NCI-H2081 (cell line): ENCODE measurements at regions not wholly inside any gene's neighbourhood (a gene's known extent, or its start where the extent isn't known, plus 50 kb on each side); places are given as distances from the start of the nearest gene placed in this dataset.

Experiments
- DNase-seq, 2 experiments: peaks; one replicate each; lab custom pipeline; 2025; lab: John Stamatoyannopoulos, UW

DNA sequence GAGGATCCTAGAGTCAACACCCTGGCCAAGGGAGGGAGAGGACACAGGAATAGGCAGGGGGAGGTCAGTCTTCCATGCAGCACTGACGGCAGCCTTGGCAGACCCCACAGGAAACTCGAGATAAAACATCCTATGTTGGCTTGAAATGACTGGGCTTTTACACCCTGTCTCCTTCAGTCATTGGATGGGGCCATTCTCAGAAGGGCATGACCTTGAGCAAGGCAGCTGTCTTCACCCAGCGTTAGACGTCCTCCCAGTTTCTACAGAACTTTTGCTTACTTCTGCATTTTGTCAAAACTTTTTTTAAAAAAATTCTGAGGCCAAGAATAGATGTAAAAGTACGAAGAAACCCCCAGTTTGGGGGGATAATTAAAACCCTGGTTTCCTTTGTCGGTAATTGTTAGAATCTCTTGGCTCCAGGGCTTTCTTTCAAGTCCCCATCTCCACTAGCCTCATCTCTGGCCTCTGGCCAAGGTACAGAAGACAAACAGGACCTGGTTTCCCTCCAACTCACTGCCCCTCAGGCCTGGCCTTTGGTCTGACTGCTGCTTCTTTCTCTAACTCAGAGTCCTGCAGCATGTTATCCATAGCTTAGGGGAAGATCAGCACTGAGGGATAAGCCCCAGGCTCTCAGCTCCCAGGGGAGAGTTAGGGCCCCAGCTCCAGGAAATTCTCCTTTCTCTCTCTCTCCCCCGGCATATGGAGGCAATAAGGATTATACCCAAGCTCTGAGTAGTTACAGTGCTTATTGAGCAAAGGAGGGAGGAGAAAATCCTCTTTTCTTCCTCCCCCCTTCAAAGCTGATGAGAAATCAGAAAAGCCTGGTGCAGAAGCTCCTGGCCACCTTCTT, 51.6 kb upstream of the KCND3 start:
- no peak for DNase-seq

DNA sequence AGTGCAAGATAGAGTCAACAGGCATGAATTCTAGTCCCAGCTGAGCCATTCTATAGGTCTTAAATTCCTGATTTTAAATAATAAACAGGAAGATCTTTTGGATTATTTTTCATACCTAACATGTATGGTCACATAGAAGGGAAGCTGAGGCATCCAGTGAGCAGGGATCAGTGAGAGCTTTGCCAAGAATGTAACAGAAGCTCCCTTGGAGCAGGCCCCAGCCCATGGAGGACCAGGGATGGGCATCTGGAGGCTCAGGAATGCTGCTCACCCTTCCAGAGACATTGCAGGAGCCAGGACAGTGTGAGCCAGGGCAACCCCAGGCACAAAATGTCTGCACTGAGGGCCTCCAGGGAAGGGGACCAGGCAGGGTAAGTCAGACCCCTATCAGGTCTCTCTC, 54.4 kb upstream of the KCND3 start:
- no peak for DNase-seq

- DNase-seq, result no peak
Observed at GRCh38 chr1:112044745-112045144, 55.3 kb upstream of the KCND3 start.

DNA sequence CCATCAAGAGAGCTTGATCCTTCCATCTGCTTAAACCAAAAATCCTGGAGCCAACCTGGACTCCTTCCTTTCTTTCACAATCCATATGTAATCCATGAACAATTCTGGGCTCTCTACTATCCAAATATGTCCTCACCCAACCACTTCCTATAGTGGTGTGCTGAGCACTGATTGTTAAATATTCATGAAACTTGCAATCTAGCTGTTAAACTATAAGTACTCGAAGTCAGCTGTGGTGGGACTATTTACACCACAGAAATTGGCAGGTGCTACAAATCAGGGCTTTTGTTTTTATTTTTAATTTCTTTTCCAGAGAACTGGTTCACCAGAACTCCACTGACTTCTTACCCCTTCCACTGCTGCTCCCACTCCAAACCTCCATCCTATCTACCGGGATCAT, 57.2 kb upstream of the KCND3 start:
- DNase-seq, result no peak

- DNase-seq, result no peak
Observed at GRCh38 chr1:112048421-112048820, 59.0 kb upstream of the KCND3 start.

DNA sequence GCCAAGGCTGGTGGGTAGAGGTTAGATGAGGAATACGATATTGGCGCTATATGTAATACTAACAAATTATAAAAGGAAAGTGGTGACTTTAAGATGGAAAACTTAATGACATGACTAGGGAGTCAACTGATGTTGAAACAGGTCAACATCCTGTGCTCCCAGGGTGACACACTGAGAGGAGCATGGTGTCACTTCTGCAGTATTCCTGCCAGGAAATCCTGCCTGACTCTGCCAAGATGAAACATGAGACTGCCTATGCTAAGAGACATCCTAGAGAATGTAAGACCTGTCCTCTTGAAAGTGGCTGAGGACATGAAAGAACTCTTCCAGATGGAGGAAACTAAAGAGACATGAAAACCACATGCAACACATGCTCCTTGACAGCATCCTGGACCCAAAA, 65.0 kb upstream of the KCND3 start:
- DNase-seq, result no peak

- no peak for DNase-seq
Observed at GRCh38 chr1:112056354-112056753, 66.9 kb upstream of the KCND3 start.

DNA sequence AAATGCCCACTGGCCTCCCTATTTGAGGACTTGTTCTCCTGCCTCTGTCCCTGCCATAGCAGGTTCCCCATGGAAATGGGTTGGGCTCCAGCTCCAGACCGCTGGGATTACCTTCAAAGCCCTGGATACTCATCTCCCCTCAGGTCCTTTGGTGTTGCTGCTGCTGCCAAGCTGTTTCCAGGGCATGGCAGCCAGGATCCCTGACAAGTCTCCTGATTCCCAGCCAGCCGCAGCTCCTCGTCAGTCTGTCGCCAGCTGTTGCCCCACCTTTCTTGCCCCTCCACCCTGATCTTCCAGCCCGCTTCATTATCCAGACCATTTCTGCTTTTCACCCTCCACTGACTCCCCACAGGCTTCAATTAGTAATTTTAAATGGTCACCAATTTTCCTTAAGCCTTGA, 68.3 kb upstream of the KCND3 start:
- no peak for DNase-seq

- no peak for DNase-seq
Observed at GRCh38 chr1:112058815-112059450, 69.5 kb upstream of the KCND3 start.

DNA sequence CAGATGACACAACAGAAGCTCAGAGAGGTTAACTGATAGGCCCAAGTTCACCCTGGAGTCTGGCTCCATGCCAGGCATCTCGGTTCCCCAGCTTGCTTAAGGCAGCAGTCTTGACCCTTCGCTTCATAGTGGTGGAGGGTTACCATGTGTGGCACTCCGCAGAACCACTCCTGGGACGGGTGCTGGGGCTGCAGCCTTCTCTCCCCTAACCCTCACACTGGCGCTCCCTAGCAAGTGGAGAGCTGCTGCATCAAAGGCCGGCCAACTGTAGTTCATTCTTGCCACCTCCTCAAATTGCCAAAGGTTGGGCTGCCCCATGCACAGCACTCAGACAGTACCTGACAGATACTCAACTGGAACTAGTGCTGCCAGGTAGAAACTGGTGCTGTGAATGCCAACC, 70.2 kb upstream of the KCND3 start:
- no peak for DNase-seq

DNA sequence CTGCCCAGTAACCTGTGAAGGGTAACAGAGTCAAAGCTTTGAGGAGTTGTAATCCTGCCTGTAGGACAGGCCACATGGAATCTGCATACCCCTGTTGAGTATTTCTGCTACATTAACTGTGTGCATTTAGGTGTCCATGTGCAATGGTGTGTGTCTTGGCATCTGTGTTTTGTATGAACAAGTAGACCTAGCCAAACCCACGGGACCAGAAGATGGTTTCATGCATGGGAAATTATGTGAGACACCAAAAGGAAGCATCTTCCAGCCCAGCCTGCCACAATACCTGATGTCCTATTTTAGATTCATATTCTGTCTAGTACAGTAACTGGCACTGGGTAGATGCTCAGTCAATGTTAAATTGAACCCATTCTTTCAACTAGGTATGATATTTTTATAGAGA, 70.8 kb upstream of the KCND3 start:
- no peak for DNase-seq

DNA sequence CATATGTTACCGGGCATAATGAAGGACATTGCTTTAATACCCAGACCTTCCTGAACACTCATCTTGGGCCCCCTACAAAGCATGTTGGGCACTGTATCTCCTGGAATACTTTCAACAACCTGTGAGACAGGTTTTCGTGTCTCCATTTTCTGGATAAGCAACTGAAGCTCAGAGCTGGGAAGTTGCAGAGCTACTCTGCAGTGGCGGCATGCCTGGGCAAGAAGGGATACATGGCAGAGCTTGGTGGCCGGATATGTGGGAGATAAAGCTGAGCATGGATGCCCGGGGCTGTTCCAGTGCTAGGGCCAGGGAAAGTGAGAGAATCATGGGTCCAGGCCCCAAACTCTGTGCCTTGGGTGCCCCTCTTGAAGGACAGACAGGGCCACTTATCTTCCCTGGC, 71.6 kb upstream of the KCND3 start:
- no peak for DNase-seq

GRCh38 chr1:112061901-112062320, 72.4 kb upstream of the KCND3 start:
- no peak for DNase-seq

- DNase-seq, result no peak
Observed at GRCh38 chr1:112063781-112064728, 74.6 kb upstream of the KCND3 start.

GRCh38 chr1:112067989-112068388, 78.5 kb upstream of the KCND3 start:
- no peak for DNase-seq

DNA sequence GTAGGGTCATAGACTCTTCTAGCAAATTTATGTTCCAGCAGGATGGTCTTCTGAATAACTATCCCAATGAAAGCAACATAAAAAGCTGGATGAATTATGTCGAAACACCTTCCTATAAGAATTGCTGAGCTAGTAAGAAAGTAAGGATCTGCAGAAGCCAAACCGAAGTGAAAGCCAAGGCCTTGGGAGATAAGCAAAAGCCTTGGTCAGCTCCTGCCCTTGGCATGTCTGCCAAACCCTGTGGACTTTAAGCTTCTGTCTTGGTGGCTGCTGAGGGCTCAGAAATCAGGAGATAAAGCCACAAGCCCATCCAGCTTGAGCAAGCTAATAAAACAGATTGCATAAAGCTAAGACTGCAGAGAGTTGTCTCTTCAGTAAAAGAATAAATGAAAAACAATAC, 81.2 kb upstream of the KCND3 start:
- DNase-seq, result no peak

- DNase-seq, result no peak
Observed at GRCh38 chr1:112074711-112075110, 85.2 kb upstream of the KCND3 start.

DNA sequence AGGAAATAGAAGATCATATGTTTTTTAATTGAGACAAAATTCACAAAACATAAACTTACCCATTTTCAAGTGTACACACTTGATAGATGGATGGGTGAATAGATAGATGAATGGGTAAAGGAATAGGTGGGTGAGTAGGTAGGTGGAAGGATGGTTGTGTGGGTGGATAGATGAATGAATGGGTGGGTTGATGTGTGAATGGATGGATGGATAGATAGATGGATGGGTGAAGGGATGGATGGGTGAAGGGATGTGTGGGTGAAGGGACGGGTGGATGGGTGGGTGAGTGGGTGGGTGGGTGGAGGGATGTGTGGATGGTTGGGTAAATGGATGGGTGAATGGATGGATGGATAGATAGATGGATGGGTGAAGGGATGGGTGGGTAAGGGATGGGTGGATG, 86.1 kb upstream of the KCND3 start:
- no peak for DNase-seq

DNA sequence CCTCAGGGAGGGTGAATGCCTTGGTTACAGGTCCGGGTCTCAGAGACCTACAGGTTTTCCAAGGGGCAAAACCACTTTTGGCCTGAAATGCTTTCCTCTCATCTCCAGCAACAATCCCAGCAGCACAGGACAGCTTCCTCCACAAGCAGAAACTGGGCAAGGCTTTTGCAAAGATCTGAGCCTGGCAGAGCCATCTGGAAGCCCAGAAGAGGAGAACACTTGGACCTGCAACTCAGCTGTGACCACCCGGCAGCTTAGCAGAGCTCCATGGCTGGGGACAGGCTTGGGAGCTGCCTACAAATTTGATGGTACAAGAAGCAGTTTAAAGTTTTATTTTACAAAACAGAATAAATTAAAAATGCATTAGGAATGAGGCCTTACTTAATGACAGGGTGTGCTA, 90.0 kb upstream of the KCND3 start:
- no peak for DNase-seq

GRCh38 chr1:112083487-112083886, 94.0 kb upstream of the KCND3 start:
- no peak for DNase-seq

DNA sequence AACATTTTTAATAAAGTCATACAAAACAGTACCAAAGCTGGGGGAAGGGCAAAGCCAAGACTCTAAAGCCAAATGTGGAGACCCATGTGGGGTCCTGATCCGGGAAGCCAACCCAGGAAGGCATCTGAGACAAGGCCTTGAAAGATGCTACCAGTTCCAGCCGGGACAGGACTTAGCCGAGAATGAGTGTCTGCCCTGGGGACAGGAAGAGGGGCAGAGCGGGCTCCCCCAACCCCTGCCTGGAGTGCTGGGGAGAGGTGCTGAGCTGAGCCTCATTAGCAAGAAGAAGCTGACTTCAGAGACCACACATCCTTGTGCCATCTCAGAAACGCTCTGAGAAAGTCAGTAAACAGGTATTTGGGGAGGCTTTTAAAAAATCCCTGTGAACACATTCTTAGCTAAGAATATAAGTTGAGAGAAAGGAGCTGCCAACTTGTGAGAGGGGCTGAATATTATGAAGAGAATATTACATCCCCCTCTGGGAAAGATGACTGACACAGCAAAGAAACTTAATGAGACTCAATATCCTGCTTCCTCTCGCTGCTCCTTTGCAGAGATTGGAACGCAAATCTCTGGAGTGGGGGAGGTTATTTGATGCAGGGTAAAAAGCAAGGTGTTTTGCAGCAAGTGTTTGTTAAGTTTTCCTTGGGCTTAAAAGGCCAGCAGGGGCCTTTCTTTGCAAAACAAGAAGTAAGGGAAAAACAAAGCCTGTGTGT, 103.3 kb upstream of the KCND3 start:
- DNase-seq, result no peak

DNA sequence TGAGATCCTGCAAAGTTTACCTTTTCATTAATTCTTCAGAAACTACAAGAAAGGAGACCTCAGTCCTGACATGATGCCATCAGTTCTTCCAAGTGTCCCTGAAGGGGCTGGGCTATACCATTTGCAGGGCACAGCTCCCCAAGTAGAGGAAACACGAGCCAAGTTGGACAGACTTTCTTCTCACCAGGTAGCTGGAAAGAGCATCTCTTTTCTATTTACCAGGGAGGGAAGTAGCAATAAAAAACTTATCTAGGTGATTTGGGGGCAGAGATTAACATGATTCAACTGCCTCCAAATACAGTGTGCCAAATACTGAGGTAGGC, 103.9 kb upstream of the KCND3 start:
- no peak for DNase-seq
